GM06990 (cell line): ENCODE measurements at regions not wholly inside any gene's neighbourhood (a gene's known extent, or its start where the extent isn't known, plus 50 kb on each side); places are given as distances from the start of the nearest gene placed in this dataset.

Experiments
- DNase-seq: peaks from one replicate; pipeline ENCODE4 v3.0.0-alpha.2; 2011; ENCODE audit not compliant: insufficient read length; ENCODE audit errors: extremely low read depth
- H3K27me3 ChIP-seq: replicated peaks from 2 replicates; pipeline ENCODE4 v1.6.0; 2011; ENCODE audit warnings: low read length; ENCODE audit not compliant: control insufficient read depth, insufficient read depth
- H3K36me3 ChIP-seq: 2 replicates; pipeline ENCODE4 v1.5.1; 2011; ENCODE audit warnings: low read length; ENCODE audit not compliant: control insufficient read depth, insufficient read depth
- H3K4me3 ChIP-seq: replicated peaks from 2 replicates; pipeline ENCODE4 v1.5.1; 2011; ENCODE audit warnings: low read depth, mild to moderate bottlenecking, control low read depth, low read length
- TF ChIP-seq, protein P1 (sequence below): IDR thresholded peaks from 2 replicates; pipeline ENCODE4 v1.5.1; 2011; ENCODE audit warnings: low read length, control low read depth, mild to moderate bottlenecking, inconsistent platforms; ENCODE audit not compliant: insufficient read depth, poor library complexity, severe bottlenecking

DNA sequence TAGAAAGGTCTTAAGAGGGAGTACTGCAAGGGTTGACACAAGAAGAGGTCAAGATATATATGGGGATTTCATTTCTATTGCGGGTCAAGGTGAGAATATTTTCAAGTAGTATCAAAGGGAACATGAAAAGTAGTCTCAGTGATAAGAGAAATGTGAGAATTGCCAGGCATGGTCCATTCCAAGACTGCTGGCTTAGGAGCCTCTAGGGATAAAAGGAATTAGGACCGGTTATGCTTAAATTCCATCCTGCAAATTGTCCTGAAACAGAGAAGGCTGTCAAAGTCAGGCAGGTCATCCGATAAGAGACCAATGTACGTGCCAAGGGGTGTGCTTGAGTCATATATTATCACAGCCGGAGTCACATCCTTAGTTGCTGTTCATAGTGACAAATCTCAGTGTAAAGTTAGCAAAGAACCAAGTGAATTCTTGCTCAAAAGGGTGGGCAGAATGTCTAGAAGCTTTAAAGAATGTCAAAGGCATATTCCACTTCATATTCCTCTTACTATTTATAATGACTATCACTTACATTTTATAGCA lies 133.6 kb downstream of the CBLL2 start:
- TF ChIP-seq, protein P1, sequence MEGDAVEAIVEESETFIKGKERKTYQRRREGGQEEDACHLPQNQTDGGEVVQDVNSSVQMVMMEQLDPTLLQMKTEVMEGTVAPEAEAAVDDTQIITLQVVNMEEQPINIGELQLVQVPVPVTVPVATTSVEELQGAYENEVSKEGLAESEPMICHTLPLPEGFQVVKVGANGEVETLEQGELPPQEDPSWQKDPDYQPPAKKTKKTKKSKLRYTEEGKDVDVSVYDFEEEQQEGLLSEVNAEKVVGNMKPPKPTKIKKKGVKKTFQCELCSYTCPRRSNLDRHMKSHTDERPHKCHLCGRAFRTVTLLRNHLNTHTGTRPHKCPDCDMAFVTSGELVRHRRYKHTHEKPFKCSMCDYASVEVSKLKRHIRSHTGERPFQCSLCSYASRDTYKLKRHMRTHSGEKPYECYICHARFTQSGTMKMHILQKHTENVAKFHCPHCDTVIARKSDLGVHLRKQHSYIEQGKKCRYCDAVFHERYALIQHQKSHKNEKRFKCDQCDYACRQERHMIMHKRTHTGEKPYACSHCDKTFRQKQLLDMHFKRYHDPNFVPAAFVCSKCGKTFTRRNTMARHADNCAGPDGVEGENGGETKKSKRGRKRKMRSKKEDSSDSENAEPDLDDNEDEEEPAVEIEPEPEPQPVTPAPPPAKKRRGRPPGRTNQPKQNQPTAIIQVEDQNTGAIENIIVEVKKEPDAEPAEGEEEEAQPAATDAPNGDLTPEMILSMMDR: no peak
- no peak overlapping the region for H3K4me3 ChIP-seq
- DNase-seq: no peak
- no peaks in the 10 kb centered on the region for H3K36me3 ChIP-seq
- H3K27me3 ChIP-seq: no peaks in the 10 kb centered on the region

DNA sequence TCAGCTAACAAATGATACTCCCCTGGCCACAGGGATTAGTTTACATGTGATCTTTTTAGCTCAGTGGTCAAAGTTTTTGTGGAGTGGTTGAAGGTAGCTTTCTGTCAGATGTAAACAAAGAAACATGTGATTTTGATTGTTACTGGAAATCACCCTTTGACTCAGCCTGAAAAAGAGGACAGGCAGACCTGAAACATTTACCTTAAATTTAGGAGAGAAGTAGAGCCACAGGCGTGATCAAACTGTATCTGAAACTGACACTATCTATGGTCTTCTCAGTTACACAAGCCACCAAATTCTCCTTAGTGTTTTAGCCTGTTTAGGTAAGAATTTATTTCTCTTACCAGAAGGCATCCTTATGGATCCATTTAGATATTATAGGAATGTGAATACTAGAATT lies 136.7 kb downstream of the CBLL2 start:
- H3K36me3 ChIP-seq: no peaks in the 10 kb centered on the region
- no peaks in the 10 kb centered on the region for H3K27me3 ChIP-seq
- TF ChIP-seq, protein P1: no peak
- no peak overlapping the region for H3K4me3 ChIP-seq
- no peak for DNase-seq

DNA sequence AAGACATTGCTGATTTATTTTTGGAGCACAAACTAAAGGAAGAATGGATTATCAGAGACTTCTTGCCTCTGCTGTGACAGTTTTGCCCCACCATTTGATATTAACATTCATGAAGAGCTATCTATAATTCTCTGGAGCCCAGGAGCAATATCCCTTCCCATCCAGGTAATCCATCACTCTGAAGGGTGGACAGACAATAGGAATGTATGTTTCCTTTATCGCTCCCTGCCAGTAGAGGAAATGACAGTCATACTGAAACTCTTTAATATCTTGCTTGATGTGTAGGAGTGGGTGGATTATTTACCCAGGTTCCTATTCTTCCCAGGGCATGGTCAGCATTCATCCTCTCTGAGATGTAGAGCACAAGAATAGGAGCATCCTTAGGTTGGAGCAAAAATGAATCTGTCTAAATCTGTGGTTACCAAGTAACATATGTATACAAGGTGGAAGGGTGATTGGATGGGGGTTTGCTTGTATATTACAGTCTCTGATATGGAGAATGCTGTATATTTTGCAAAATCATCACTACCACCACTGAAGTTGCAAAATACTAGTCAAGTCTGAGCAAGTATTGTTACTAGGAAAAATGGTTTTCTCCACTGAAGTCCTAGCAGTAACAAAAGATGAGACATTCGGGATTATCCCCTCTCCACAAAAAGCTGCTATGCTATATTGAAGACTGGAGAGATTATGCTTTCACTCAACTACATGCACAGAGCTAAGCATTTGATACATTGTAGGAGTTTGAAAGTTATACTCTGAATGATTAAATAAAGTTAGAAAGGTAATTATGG lies 151.6 kb downstream of the CBLL2 start:
- no peak for DNase-seq
- TF ChIP-seq, protein P1: no peak
- H3K4me3 ChIP-seq: no peak overlapping the region
- no peaks in the 10 kb centered on the region for H3K36me3 ChIP-seq
- no peaks in the 10 kb centered on the region for H3K27me3 ChIP-seq

DNA sequence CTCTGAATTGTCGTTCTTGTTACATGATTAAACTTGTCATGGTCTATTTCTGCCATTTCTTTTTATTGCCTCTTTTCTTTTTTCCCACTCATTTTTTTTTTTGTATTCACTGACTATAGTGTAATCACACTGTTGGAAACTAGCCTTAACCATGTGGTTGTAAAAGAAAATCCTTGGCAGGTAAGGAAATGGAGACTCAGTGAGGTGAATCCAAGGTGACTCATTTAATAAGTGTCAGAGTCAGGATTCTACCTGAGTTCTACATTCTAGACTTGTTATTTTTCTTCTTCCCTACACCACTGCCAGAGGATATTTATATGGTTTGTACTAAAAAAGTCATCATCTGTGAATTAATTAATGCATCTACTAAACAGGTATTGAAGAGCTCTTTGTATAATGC lies 152.2 kb downstream of the CBLL2 start:
- Histone ChIP-seq H3K4me3 (no peak overlapping the region), H3K36me3 (no peaks in the 10 kb centered on the region), H3K27me3 (no peaks in the 10 kb centered on the region)
- no peak for DNase-seq
- TF ChIP-seq, protein P1: no peak

DNA sequence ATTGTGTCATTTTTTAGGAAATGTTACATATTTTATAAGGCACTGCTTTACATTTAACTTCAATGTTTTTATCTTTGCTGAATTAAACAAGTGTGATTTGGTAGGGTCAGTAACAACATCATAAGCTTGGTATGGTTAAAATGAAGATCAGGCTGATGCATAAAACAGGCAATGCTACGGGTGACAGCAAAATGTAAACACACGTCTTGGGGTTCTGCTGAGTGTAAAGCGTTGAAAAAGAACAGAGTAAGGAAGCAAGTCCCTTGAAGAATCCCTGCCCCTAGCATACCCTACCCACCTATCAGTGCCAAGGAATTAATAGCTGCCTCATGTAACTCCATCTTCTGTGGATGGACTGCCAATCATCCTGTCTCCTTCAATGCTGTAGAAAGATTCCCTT lies 157.0 kb downstream of the CBLL2 start:
- H3K36me3 ChIP-seq: no peaks in the 10 kb centered on the region
- DNase-seq: no peak
- H3K4me3 ChIP-seq: no peak overlapping the region
- TF ChIP-seq, protein P1: no peak
- no peaks in the 10 kb centered on the region for H3K27me3 ChIP-seq
